Hindlimb muscle (tissue), 1 donor: ENCODE measurements at regions not wholly inside any gene's neighbourhood (a gene's known extent, or its start where the extent isn't known, plus 50 kb on each side); places are given as distances from the start of the nearest gene placed in this dataset.

Experiments used
- DNase-seq: peaks from one replicate; pipeline ENCODE4 v3.0.0-alpha.2; 2013

DNA sequence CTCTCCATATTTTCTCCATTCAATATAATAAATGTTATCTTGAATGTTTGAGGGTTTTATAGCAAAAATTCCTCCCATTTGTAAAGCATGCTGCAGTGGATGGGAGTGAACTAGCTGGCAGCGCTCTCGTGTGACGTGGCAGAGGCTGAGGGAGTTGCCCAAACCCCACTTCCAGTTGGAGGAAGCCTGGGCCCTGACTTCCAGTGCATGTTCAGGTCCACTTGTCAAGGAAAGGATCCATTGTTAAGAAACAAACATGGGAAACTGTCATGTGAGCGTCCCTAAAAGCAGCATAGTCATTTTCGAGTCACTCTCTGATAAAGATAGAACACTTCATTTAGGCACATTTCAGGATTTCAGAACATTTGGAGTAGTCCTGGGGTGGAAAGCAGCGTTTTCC is 116.6 kb downstream of the SLC25A47 start:
- DNase-seq: no peak

DNA sequence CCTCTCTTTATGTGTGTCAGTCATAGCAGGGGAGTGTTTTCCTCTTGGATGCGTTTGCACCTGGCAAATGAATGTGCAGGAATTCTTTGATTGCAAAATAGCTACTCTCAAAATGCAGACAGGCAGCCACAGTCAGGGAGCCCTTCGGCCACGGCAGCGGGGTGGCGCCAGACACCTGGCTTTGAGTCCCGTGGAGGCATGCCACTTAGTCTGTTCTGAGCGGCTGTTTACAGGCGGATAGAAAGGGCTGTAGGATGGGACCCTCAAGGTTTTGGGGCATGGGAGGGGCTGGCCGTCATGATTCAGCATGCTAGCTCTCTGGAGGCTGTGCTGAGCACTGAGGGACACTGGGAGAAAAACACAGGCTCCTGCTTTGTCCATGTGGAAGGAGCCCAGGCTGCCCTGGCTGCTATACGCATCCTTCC is 117.1 kb downstream of the SLC25A47 start:
- DNase-seq: peak; percentile 79

DNA sequence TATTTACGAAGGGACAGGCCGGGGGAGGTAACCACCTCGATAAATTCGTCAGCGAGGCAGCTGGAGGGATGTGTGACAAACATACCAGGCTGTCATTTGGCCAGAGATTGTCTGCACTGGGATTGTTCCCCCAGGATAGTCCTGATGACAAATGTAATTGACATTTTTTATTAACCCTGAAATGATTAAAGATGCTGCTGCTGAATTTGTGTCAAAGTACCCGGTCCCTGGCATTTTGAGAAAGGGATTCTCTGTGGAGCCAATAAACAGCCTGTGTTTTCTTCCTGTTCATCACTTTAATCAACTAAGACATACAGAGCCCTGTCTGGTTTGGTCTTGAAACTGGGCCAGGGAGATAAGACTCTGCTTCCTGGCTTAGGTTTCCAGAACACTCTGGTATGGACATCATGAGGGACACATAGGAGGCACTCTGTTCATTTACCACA is 117.6 kb downstream of the SLC25A47 start:
- no peak for DNase-seq

DNA sequence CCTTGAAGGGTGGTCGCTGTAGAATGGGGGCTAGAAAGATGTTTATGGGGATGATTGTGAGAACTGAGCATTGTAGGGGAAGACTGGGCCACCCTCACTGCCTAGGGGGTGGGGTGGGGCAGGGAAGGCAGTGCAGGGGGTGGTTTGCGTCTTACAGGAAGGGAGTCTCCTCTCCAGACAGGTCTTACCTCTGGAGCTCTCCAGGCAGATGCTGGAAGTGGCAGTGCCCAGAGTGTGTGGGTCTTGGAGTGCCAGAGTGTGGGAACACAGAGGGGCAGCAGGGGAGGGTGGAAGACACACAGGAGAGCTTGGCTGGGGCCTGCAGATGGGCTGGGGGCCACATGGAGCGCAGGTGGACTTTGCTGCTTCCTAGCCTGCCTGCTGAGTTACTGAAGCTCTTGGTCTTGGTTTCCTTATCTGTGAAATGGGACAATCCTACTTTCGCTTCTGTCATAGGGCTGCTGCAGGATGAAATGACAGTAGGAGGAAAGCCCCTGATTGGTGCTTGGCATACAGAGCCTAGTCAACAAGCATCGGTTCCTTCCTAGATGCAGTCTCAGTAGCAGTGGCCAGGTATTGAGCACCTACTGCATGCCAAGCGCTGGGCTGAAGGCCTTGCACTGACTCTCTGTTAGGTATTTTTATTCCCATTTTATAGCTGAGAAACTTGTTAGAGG is 118.3 kb downstream of the SLC25A47 start:
- no peak for DNase-seq

DNA sequence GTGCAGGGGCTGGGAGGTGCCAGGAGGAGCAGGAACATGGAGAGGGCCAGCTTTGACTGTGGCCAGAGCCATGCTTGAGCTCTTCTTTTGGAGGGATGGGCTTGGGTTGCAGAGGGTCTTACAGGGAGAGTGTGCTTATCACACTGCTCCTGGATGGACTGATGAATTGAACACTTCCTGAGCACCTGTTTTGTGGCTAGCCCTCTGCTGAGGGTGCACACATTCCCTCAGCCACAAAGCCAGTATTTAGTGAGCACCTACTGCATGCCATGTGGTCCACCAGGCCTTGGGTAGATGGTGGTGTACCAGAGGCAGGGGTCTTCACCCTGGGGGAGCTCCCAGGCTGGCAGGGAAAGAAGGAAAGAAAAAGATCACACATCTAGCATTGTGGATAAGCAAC is 118.9 kb downstream of the SLC25A47 start:
- DNase-seq: no peak

DNA sequence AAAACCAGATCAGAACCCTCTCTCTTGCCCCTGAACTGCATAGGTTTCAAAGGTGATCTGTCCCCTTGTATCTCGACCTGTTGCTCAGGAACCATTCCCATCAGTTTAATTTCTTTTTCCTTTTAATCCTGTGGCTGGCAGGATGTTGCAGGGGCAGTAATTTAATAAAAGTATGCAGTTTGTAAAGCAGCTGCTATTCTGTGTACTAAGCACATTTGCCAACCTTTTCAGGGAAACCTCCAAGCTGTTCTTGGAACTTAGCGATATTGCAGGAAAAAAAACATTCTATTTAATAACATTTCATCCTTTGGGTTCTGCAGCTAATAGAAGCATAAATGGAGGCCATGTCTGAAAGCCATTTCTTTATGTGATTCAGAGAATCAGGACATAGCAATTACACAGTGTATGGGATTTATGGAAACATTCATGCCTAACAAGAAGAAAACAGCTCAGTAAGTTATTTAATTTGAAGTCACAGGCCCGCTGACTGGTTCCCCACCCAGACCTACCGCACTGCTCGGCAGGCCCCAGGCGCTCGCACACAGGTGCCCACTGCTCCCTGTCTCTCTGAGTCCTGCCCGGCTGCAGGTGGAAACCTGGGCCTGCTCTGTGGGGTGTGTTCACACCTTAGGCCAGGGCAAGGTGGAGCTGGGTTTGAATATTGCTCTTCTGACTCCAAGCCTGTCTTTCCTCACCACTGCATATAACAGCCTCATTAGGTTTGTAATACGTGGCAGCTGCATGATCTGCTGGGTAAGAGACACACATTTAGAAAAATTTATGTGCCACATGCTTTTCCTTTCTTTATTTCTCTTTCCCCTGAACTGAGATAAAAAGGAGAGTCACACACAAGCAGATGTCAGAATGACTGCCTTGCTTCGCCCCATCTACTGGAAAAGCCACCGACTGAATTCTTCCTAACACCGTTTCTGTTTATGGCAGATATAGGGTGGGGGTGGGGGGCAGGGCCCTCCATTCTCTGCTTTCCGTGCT is 119.7 kb downstream of the SLC25A47 start:
- peak; percentile 38 for DNase-seq

DNA sequence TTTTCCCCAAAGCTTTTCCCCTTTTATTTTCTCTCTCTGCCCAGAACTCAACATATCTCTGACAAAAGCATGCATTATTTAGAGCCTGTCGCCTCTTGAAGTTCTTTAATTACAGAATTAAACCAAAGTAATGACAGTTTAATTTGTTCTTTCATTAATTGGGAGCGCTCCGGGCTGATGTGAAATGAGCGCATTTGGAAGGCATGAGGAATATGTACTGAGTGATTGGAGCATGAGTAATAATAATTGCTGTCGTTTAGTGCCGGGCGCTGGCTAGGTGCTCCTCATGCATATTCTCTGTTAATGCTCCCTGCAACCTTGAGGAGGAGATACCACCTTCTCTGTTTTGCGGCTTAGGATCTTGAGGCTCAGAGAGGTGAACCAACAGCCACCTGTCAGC is 120.5 kb downstream of the SLC25A47 start:
- DNase-seq: no peak

DNA sequence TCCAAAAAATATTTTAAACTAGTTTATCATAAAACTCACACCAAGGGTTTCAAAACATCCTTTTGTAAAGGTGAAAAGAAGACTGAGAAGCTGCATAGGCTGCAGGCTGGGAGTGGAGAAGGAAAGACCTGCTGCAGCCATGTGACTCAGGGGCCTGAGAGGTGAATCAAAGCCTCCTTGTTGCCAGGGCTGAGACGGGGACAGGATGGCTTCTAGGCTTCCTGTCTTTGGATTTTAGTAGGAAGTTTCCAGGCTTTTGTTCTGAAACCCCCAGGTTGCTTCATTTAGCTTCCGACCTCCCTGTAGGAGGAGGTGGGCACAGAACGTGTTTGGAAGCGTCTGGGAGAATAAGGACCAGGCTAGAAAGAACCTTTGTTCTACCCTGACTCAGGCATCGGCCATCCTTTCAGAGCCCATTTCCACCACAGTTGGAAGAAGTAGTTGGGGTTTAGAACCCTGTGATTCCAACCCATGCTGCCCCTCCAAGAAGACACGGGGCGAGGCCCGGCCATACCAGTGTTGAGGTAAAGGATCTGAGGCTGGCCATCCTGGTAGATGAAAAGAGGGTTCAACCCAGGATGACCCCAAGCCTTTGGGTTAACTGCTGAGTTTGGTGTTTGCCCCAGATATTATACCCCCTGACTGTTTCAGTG is 122.4 kb downstream of the SLC25A47 start:
- DNase-seq: no peak

DNA sequence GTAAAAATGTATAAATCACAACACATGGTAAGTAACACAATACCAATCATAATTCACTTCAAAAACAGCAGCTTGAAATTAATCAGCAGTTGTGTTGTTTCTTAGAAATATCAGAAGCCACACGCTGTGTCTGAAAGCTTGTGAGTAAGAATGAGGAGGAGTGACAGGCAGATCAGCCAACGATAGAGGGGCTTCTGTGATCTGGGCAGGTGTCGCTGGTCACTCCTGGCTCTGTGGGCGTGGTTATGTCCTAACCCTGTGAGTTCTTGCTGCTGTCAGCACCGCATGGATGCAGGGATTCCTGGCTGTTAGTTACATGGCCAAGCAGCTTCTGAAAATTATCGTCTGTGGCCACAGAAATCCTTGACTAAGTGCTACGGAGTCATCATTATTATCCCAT is 123.4 kb downstream of the SLC25A47 start:
- DNase-seq: no peak

DNA sequence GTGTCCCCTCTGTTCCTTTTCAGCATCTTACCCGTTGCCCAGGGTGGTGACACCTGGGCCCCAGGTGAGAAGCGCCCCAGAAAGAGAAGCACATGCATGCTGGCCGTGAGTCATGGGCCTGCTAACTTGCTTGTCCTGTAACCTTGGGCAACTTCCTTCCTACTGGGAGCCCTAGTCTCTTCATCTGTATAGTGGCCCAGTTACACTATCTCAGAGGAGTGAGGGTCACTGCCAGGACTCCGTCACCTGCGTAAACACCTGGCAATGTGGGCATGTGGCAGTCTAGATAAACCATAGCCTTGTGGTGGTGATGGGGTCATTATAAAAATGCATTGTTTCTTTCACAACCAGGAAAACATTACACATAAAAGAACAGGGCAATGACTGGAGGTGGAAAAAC is 125.2 kb downstream of the SLC25A47 start:
- no peak for DNase-seq

DNA sequence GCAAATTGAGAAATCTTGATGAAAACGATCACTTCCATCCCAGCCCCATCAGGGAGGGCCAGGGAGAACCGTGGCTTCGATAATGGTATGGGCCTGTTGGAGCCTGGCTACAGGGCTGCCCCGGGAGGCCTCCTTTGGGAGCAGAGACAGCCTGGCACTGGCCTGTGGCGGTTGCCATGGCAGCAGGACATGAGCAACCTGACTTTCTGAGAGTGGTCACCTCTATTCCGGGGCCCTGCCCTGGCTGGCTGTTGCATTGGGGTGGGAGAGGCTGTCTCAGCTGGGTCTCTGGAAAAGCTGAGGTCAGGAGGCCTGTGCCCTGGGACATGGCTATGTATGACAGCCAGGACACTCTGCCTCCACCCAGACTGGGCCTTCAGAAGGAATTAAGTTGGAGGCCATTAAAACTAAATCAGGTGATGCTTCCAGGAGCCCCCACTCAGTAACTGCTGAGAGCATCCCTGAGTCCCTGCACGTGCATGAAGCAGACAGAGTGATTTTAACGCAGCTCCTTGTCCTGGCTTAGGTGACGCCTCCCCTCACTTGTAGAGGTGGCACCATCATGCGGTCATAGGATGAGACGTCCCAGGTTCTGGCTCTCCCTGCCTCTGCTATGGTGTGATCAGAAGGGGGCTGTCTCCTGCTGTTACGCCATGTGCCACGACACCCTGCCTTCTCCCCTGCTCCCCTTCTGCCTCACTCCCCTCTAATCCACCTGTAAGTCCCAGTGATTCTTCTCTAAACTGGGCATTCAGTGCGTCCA is 126.3 kb downstream of the SLC25A47 start:
- no peak for DNase-seq

DNA sequence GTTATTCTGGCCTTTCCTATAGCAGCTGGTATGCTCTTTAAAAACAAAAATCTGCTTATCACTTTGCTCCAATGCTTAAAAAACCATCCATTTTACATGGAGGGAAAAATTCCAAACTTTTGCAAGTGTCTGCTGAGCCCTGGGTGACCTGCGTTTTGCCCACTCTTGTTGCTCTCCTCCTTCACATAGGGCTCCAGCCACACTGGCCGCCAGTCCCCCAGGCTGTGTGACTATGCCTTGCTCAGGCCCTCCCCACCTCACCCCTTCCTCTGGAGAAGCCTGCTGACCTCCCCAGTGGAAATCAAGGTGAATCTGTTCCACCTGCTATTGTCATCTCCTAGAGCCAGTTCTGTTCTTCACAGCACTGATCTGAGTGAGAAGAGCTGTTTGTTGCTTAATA is 126.9 kb downstream of the SLC25A47 start:
- no peak for DNase-seq

DNA sequence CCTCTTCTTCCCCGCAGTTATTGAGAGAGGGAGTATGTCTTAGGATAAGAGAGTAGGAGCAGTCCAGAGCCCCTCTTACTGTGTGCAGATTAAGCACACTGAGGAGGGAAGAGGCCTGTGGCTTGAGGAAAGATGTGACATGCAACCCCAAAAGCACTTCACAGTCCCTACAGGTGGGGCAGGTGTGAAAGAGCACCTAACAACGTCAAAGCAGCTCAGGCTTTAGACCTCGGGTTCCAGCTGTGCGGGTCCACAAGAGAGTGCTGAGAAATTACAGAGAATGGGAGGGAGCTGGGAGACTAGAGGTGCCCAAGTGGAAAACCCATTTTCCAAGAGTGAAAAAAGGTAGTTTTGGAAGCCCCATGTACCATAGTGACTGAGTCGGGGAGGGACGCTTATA is 127.6 kb downstream of the SLC25A47 start:
- no peak for DNase-seq

DNA sequence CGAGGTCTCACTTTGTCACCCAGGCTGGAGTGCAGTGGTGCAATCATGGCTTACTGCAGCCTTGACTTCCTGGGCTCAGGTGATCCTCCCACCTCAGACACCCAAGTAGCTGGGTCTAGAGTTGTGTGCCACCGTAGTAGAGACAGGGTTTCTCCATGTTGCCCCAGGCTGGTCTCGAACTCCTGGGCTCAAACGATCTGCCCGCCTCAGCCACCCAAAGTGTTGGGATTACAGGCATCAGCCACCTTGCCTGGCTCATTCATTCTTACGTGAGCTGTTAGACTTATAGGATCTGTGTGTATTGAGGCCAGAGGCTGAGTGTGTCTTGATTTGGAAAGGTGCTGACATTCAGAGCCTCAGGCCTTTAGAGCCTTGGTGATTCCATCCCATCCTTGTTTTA is 128.1 kb downstream of the SLC25A47 start:
- no peak for DNase-seq

DNA sequence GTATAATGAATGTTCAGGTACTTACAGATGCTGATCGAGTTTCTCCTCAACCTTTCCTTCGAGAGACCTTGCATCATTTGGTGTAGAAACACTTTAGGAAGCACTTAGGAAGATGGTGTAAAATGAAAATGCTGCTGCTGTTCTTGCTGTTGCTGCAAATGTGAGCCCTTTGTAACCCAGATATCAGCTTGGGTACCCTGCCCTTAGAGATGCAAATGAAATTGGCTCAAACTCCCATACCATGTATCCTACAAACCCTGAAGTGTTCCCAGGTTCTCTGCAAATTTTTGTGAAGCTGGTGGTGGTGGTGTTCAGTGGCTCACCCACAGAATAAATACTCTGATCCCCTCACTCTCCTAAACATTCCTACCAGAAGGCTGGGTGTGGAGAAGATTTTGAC is 130.8 kb downstream of the SLC25A47 start:
- DNase-seq: no peak

DNA sequence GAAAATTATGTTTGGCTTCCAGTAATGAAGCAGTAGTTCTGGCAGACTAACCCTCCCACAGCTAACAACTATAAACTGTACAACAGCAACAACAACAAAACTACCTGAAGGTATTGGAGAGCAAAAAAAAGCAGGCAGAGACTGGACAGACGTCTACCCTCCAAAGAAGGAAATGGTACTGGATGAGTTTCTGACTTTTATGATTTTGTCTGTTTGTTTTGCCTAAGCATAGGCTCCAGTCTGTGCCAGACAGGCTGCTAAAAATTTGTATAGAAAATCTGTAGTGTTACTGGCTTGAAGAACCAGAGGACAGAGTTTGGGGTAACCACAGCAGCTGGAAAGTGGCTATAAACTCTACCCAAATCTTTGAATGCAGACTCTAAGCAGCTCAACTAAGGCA is 131.3 kb downstream of the SLC25A47 start:
- no peak for DNase-seq

DNA sequence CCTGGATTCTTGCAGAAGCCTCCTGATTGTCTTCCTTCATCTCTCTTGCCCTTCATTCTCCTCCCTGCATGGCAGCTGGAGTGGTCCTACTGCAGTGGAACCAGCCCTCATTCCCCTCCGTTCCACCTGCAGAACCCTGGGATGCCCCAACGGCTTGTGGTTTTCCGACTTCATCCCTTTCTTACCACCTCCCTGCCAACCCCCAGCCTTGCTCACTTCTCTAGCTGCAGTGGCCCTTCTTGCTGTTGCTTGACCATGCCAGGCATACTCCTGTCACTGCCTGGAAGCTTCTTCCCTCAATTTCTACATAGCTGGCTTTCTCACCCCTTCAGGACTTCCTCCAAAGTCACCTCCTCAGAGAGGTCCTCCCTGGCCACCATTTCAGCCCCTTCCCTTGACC is 123.3 kb downstream of the BEGAIN start:
- no peak for DNase-seq

DNA sequence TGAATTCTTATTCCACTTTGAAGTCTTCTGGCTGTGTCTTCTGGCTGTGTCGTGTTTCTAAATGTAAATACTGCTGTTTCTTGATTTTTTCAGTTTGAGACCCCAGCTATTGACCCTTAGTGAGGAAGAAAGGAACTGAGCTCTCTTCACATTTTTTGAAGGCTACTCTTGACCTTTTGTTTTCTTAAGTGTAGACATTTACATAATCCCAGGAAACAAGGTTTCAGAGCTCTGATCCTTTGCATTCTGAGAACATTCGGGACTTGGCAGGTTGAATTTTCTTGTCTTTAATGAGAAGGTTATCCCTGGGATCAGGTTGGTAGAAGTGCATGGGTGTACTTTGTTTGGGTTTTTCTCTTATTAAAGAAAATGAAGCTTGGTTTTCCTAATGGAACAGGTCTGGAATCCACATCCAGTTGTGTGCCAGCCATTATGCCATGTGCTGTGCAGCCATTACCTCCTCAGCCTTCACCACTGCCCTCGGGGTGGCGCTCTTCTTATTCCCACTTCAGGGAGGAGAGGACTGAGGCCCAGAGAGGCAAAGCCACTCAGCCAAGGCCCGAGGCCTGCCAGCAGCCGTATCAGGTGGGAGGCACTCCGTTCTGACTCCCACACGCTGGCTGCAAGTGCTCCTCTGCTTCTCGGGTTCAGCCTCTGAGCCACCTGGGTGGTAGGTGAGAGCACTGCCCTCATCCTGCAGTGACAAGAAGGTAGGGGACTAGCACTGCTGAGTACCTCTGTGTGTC is 120.9 kb downstream of the BEGAIN start:
- DNase-seq: no peak

DNA sequence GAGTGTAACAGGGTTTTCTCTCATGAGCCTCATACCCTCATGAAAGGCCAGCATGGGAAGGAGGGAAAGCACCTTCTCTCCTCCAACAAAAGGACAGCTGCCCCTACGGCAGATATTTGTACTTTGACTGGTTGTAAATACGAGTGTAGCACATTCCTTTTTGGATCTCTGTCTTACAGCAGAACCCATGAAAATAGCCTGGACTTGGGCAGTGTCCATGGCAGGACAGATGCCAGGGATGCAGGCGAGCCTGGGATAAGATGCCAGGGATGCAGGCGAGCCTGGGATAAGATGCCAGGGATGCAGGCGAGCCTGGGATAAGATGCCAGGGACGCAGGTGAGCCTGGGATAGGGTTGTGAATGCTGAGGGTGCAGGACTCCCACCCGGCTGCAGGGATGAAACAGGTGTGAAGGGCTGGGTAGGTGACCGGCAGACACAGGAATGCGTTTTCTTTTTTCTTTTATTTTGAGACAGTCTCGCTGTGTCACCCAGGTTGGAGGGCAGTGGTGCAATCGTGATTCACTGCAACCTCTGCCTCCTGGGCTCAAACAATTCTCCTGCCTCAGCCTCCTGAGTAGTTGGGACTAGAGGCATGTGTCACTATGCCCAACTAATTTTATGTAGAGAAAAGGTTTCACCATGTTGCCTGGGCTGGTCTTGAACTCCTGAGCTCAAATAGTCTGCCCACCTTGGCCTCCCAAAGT is 120.0 kb downstream of the BEGAIN start:
- DNase-seq: no peak

DNA sequence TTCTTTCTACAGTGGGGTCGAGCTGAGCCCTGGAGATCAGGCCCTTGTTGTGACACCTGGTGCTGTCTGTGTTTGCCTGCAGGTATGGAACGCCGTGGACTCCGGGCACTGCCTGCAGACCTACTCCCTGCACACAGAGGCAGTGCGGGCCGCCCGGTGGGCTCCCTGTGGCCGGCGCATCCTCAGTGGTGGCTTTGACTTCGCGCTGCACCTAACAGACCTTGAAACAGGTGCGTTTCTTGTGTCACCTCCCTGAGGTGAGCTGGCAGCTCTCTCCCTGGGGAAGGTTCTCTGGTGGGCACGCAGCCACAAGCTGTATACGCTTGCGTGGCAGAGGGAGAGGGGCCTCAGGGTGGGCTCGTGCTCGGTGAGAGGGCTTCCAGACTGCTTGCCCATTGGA is 119.3 kb downstream of the BEGAIN start:
- DNase-seq: no peak

DNA sequence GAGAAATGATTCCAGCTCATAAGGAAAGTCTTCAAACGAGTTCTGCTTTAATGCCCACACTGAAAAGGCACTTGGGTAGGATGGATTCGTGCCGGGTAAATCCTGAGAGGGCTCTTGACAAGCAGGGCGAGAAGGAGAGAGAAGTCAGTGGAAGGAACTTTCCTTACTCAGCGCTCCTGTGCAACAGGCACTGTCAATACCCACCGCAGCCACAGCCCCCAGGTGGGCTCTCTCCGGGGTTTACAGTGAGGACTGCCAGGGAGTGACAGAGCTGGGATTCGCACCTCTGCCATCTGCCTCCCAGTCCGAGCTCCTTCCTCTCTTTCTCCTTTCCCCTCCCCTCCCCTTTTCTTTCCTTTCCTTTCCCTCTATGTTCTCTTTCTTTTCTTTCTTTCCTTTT is 118.7 kb downstream of the BEGAIN start:
- no peak for DNase-seq
